GM12891 (cell line): ENCODE measurements at regions not wholly inside any gene's neighbourhood (a gene's known extent, or its start where the extent isn't known, plus 50 kb on each side); places are given as distances from the start of the nearest gene placed in this dataset.
"Not testable (repeated sequence)": the region's sequence is repeated elsewhere in the genome, so short reads cannot be mapped to it uniquely, and the experiment has no call there.

Experiments used
- DNase-seq: peaks from one replicate; pipeline ENCODE4 v3.0.0; 2011; ENCODE audit warnings: low spot score; ENCODE audit not compliant: insufficient read length
- FAIRE-seq: peaks from 2 replicates; lab custom pipeline; 2011; peaks lifted over from hg19 to GRCh38; lab: Jason Lieb, UNC
- PAX5 ChIP-seq: IDR thresholded peaks from 2 replicates; pipeline ENCODE4 v1.6.1; 2011; ENCODE audit warnings: low read length, moderate library complexity, mild to moderate bottlenecking; ENCODE audit not compliant: insufficient read depth, severe bottlenecking
- POLR2A ChIP-seq: IDR thresholded peaks from 2 replicates; pipeline ENCODE4 v1.6.1; 2011; ENCODE audit warnings: low read depth, low read length, control low read depth
- POLR2AphosphoS5 ChIP-seq: IDR thresholded peaks from 2 replicates; pipeline ENCODE4 v1.6.1; 2011; ENCODE audit warnings: low read depth, low read length, control low read depth
- POU2F2 ChIP-seq: IDR thresholded peaks from 2 replicates; pipeline ENCODE4 v1.6.1; 2011; ENCODE audit warnings: low read depth, mild to moderate bottlenecking, control low read depth, low read length, moderate library complexity
- SPI1 ChIP-seq: IDR thresholded peaks from 2 replicates; pipeline ENCODE4 v1.6.1; 2011; ENCODE audit warnings: low read depth, low read length, control low read depth
- TAF1 ChIP-seq: IDR thresholded peaks from 2 replicates; pipeline ENCODE4 v1.6.1; 2011; ENCODE audit warnings: low read depth, low read length, control low read depth

- no peak for TF ChIP-seq PAX5
- TF ChIP-seq POLR2A, result no peak
- FAIRE-seq, result no peak
- DNase-seq, result no peak
These were observed 90.5 kb upstream of the SLC24A3 start for GRCh38 chr20:19121916-19122315.

- peak; percentile 50; the same call in 1 of the 2 replicates for TF ChIP-seq SPI1
- no peak for TF ChIP-seq TAF1
- FAIRE-seq, result no peak
- DNase-seq, result no peak
These were observed 90.0 kb upstream of the SLC24A3 start for GRCh38 chr20:19122395-19122794.

- FAIRE-seq (no peak), DNase-seq (no peak)
- TF ChIP-seq POLR2AphosphoS5 (no peak), POU2F2 (no peak)
These were observed 86.9 kb upstream of the SLC24A3 start for GRCh38 chr20:19125508-19125907.

GRCh38 chr20:19129306-19129705, 83.1 kb upstream of the SLC24A3 start:
- TF ChIP-seq POLR2AphosphoS5 (no peak), POLR2A (no peak), PAX5 (no peak), SPI1 (no peak), POU2F2 (no peak), TAF1 (no peak)
- FAIRE-seq, result no peak
- no peak for DNase-seq

GRCh38 chr20:19129976-19130612, 82.3 kb upstream of the SLC24A3 start:
- FAIRE-seq (no peak), DNase-seq (no peak)
- no peak for TF ChIP-seq TAF1
- no peak for TF ChIP-seq SPI1
- TF ChIP-seq PAX5, result no peak
- no peak for TF ChIP-seq POLR2AphosphoS5
- no peak for TF ChIP-seq POLR2A
- no peak for TF ChIP-seq POU2F2

GRCh38 chr20:19130613-19130984, 81.8 kb upstream of the SLC24A3 start:
- TF ChIP-seq TAF1, result no peak
- no peak for TF ChIP-seq POLR2AphosphoS5
- no peak for TF ChIP-seq SPI1
- TF ChIP-seq POU2F2, result no peak
- TF ChIP-seq PAX5, result no peak
- TF ChIP-seq POLR2A, result no peak
- DNase-seq (no peak), FAIRE-seq (no peak)

GRCh38 chr20:19137641-19138040, 74.8 kb upstream of the SLC24A3 start:
- FAIRE-seq (no peak), DNase-seq (no peak)
- TF ChIP-seq POLR2AphosphoS5, result no peak
- TF ChIP-seq SPI1, result no peak
- TF ChIP-seq TAF1, result no peak
- TF ChIP-seq POU2F2, result no peak
- TF ChIP-seq POLR2A, result no peak
- TF ChIP-seq PAX5, result no peak

- no peak for FAIRE-seq
- no peak for DNase-seq
- TF ChIP-seq PAX5, result no peak
These were observed 73.7 kb upstream of the SLC24A3 start for GRCh38 chr20:19138758-19139157.

GRCh38 chr20:19139584-19139983, 72.9 kb upstream of the SLC24A3 start:
- not testable (repeated sequence) for DNase-seq, FAIRE-seq

- FAIRE-seq, result no peak
These were observed 70.4 kb upstream of the SLC24A3 start for GRCh38 chr20:19141998-19142397.

GRCh38 chr20:19143890-19144289, 68.6 kb upstream of the SLC24A3 start:
- DNase-seq (no peak), FAIRE-seq (no peak)
- no peak for TF ChIP-seq PAX5
- no peak for TF ChIP-seq POU2F2
- no peak for TF ChIP-seq SPI1
- TF ChIP-seq POLR2AphosphoS5, result no peak
- TF ChIP-seq TAF1, result no peak
- TF ChIP-seq POLR2A, result no peak

More at GRCh38 chr20:19141998-19142397, 70.4 kb upstream of the SLC24A3 start:
- no peak for DNase-seq
- no peak for TF ChIP-seq TAF1
- TF ChIP-seq POLR2A, result no peak
- no peak for TF ChIP-seq POLR2AphosphoS5
- TF ChIP-seq PAX5, result no peak
- TF ChIP-seq SPI1, result no peak
- TF ChIP-seq POU2F2, result no peak
